Activated CD8-positive, alpha-beta memory T cell treated with anti-CD3 and anti-CD28 coated beads, Interleukin-2, amount 10 ng/mL, durations not matched to agents 7 days and 5 days (primary cell): ENCODE measurements at regions not wholly inside any gene's neighbourhood (a gene's known extent, or its start where the extent isn't known, plus 50 kb on each side); places are given as distances from the start of the nearest gene placed in this dataset.

Source experiments
- ATAC-seq: fragments of 150-1000 bp; cut with Tn5 transposase; one replicate; pipeline ENCODE4 v1.10.0; 2021; ENCODE audit warnings: moderate library complexity
- CTCF ChIA-PET: fragments of 350-600 bp; sonication (Branson Sonifier 250); formaldehyde crosslinking; loops from one replicate; lab custom pipeline; 2021; ENCODE audit warnings: antibody characterized with exemption; lab: Charles Lee
- DNase-seq: peaks from one replicate; pipeline ENCODE4 v3.0.0-alpha.2; 2020
- H3K27ac Mint-ChIP-seq: one replicate; pipeline ENCODE4 v1.8.0; 2021; ENCODE audit warnings: mild to moderate bottlenecking, mixed read lengths
- H3K27me3 Mint-ChIP-seq: one replicate; pipeline ENCODE4 v1.8.0; 2021; ENCODE audit warnings: mixed read lengths
- H3K36me3 Mint-ChIP-seq: one replicate; pipeline ENCODE4 v1.8.0; 2021; ENCODE audit warnings: mild to moderate bottlenecking, mixed read lengths
- H3K4me1 Mint-ChIP-seq: one replicate; pipeline ENCODE4 v1.8.0; 2021; ENCODE audit warnings: mixed read lengths
- H3K4me3 Mint-ChIP-seq: one replicate; pipeline ENCODE4 v1.8.0; 2021; ENCODE audit warnings: mild to moderate bottlenecking, moderate library complexity, mixed read lengths
- H3K9me3 Mint-ChIP-seq: one replicate; pipeline ENCODE4 v1.8.0; 2022; ENCODE audit warnings: low read depth, mixed read lengths

GRCh38 chr3:18069568-18069967 is 327.1 kb upstream of the TBC1D5 start:
- H3K4me1 Mint-ChIP-seq: no peaks in the 10 kb centered on the region

GRCh38 chr3:18066899-18067582 is 324.6 kb upstream of the TBC1D5 start:
- Mint-ChIP-seq H3K4me1 (no peaks in the 10 kb centered on the region), H3K27me3 (no peaks in the 10 kb centered on the region), H3K27ac (no peak overlapping the region), H3K9me3 (no peaks in the 10 kb centered on the region), H3K36me3 (no peaks in the 10 kb centered on the region), H3K4me3 (no peak overlapping the region)
- CTCF ChIA-PET: no interaction called here
- ATAC-seq (no peak), DNase-seq (no peak)

More at GRCh38 chr3:18069568-18069967, 327.1 kb upstream of the TBC1D5 start:
- Mint-ChIP-seq H3K9me3 (no peaks in the 10 kb centered on the region), H3K36me3 (no peaks in the 10 kb centered on the region), H3K4me3 (no peak overlapping the region), H3K27ac (no peak overlapping the region), H3K27me3 (no peaks in the 10 kb centered on the region)
- CTCF ChIA-PET: no interaction called here
- ATAC-seq (no peak), DNase-seq (no peak)

GRCh38 chr3:18064586-18064985 is 322.2 kb upstream of the TBC1D5 start:
- no peak for DNase-seq
- ATAC-seq: no peak
- Mint-ChIP-seq H3K4me3 (no peak overlapping the region), H3K36me3 (no peaks in the 10 kb centered on the region), H3K27ac (no peak overlapping the region), H3K4me1 (no peaks in the 10 kb centered on the region), H3K9me3 (no peaks in the 10 kb centered on the region), H3K27me3 (peaks cover 3% of the 10 kb centered on the region)
- CTCF ChIA-PET: no interaction called here

- Mint-ChIP-seq H3K4me1 (no peaks in the 10 kb centered on the region), H3K9me3 (no peaks in the 10 kb centered on the region), H3K27me3 (peaks cover 3% of the 10 kb centered on the region), H3K36me3 (no peaks in the 10 kb centered on the region), H3K27ac (no peak overlapping the region), H3K4me3 (no peak overlapping the region)
- ATAC-seq: no peak
- no peak for DNase-seq
- CTCF ChIA-PET: no interaction called here
These were observed 320.2 kb upstream of the TBC1D5 start for GRCh38 chr3:18062657-18063025.

GRCh38 chr3:18061737-18062656 is 319.6 kb upstream of the TBC1D5 start:
- Mint-ChIP-seq H3K4me1 (no peaks in the 10 kb centered on the region), H3K27me3 (peaks cover 3% of the 10 kb centered on the region), H3K4me3 (no peak overlapping the region), H3K27ac (no peak overlapping the region), H3K36me3 (no peaks in the 10 kb centered on the region), H3K9me3 (no peaks in the 10 kb centered on the region)
- ATAC-seq (no peak), DNase-seq (no peak)
- CTCF ChIA-PET: no interaction called here

- Mint-ChIP-seq H3K36me3 (no peaks in the 10 kb centered on the region), H3K27me3 (peaks cover 3% of the 10 kb centered on the region), H3K4me3 (no peak overlapping the region), H3K27ac (no peak overlapping the region), H3K9me3 (no peaks in the 10 kb centered on the region), H3K4me1 (no peaks in the 10 kb centered on the region)
- DNase-seq (no peak), ATAC-seq (no peak)
- CTCF ChIA-PET: no interaction called here
These were observed 316.2 kb upstream of the TBC1D5 start for GRCh38 chr3:18058666-18059065.

- H3K4me1 Mint-ChIP-seq: no peaks in the 10 kb centered on the region
- no peak overlapping the region for H3K27ac Mint-ChIP-seq
- no peaks in the 10 kb centered on the region for H3K9me3 Mint-ChIP-seq
- H3K27me3 Mint-ChIP-seq: peaks cover 3% of the 10 kb centered on the region
- DNase-seq (no peak), ATAC-seq (no peak)
- CTCF ChIA-PET: no interaction called here
- H3K36me3 Mint-ChIP-seq: no peaks in the 10 kb centered on the region
- no peak overlapping the region for H3K4me3 Mint-ChIP-seq
These were observed 315.1 kb upstream of the TBC1D5 start for GRCh38 chr3:18057471-18058091.

- H3K36me3 Mint-ChIP-seq: no peaks in the 10 kb centered on the region
- ATAC-seq (no peak), DNase-seq (no peak)
- no peaks in the 10 kb centered on the region for H3K27me3 Mint-ChIP-seq
- H3K4me1 Mint-ChIP-seq: no peaks in the 10 kb centered on the region
- no peak overlapping the region for H3K27ac Mint-ChIP-seq
- no peaks in the 10 kb centered on the region for H3K9me3 Mint-ChIP-seq
- no peak overlapping the region for H3K4me3 Mint-ChIP-seq
- CTCF ChIA-PET: no interaction called here
These were observed 312.2 kb upstream of the TBC1D5 start for GRCh38 chr3:18054625-18055024.

- Mint-ChIP-seq H3K4me3 (no peak overlapping the region), H3K27me3 (peaks cover 2% of the 10 kb centered on the region), H3K4me1 (no peaks in the 10 kb centered on the region), H3K27ac (no peak overlapping the region), H3K36me3 (no peaks in the 10 kb centered on the region), H3K9me3 (no peaks in the 10 kb centered on the region)
- DNase-seq: no peak
- ATAC-seq: no peak
- CTCF ChIA-PET: no interaction called here
These were observed 308.9 kb upstream of the TBC1D5 start for GRCh38 chr3:18051306-18051705.

GRCh38 chr3:18049096-18049495 is 306.7 kb upstream of the TBC1D5 start:
- CTCF ChIA-PET: no interaction called here
- H3K4me3 Mint-ChIP-seq: no peak overlapping the region

GRCh38 chr3:18047052-18047451 is 304.6 kb upstream of the TBC1D5 start:
- ATAC-seq (no peak), DNase-seq (no peak)
- no peaks in the 10 kb centered on the region for H3K9me3 Mint-ChIP-seq
- H3K4me1 Mint-ChIP-seq: no peaks in the 10 kb centered on the region
- H3K27me3 Mint-ChIP-seq: peaks cover 12% of the 10 kb centered on the region
- CTCF ChIA-PET: no interaction called here
- no peak overlapping the region for H3K4me3 Mint-ChIP-seq
- no peak overlapping the region for H3K27ac Mint-ChIP-seq
- H3K36me3 Mint-ChIP-seq: no peaks in the 10 kb centered on the region

More at GRCh38 chr3:18049096-18049495, 306.7 kb upstream of the TBC1D5 start:
- Mint-ChIP-seq H3K36me3 (no peaks in the 10 kb centered on the region), H3K4me1 (no peaks in the 10 kb centered on the region), H3K9me3 (no peaks in the 10 kb centered on the region), H3K27ac (no peak overlapping the region), H3K27me3 (peaks cover 6% of the 10 kb centered on the region)
- ATAC-seq (no peak), DNase-seq (no peak)

- ATAC-seq (no peak), DNase-seq (no peak)
- Mint-ChIP-seq H3K27ac (no peak overlapping the region), H3K4me1 (no peaks in the 10 kb centered on the region), H3K4me3 (no peak overlapping the region), H3K27me3 (peaks cover 15% of the 10 kb centered on the region), H3K36me3 (no peaks in the 10 kb centered on the region), H3K9me3 (no peaks in the 10 kb centered on the region)
- CTCF ChIA-PET: no interaction called here
These were observed 303.9 kb upstream of the TBC1D5 start for GRCh38 chr3:18046131-18046915.
